Posterior cingulate gyrus (tissue), 11 donors: ENCODE measurements at regions not wholly inside any gene's neighbourhood (a gene's known extent, or its start where the extent isn't known, plus 50 kb on each side); places are given as distances from the start of the nearest gene placed in this dataset.
"Not testable (repeated sequence)": the region's sequence is repeated elsewhere in the genome, so short reads cannot be mapped to it uniquely, and the experiment has no call there.

Source experiments
- DNase-seq, 10 donors: peaks; one replicate each; pipeline versions ENCODE4 v3.0.0 to v3.0.0-alpha.2; 2020 to 2021; ENCODE audit warnings: mixed read lengths in 3 of 10
- intact Hi-C: fragments of 100-400 bp; cut with DNase I; formaldehyde crosslinking; loops from one replicate; pipeline ENCODE4 v1.15.1; 2023

DNA sequence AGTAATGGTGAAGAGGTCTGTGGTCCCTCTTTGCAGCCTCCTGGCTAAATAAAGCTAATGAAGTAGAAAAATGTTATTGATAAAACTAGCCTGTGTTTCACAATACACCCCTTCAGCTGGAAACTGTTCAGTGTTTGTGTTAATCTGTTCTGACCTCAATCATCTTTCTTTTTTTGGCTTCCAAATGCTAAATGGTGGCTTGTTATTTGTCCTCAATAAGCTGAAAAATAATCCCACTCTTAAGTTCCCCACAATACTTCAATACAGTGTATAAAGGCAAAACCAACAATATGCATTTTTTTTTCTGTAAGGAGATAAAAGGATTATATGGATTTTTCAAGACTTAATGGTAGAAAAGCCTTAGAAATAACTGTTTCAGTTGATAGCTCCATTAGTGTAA is 560.5 kb downstream of the TUSC1 start:
- no peak for DNase-seq
- intact Hi-C loops: no loop called here

DNA sequence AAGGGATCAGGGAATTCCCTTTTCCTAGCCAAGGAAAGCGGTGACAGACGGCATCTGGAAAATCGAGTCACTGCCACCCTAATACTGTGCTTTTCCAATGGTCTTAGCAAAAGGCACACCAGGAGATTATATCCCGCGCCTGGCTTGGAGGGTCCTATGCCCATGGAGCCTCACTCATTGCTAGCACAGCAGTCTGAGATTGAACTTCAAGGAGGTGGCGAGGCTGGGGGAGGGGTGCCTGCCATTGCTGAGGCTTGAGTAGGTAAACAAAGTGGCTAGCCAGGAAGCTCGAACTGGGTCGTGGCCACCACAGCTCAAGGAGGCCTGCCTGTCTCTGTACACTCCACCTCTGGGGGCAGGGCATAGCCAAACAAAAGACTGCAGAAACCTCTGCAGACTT is 556.5 kb upstream of the IZUMO3 start:
- DNase-seq: peak in 2 of 10 donors; percentile 47 to 53
- intact Hi-C loops: not testable (repeated sequence)

DNA sequence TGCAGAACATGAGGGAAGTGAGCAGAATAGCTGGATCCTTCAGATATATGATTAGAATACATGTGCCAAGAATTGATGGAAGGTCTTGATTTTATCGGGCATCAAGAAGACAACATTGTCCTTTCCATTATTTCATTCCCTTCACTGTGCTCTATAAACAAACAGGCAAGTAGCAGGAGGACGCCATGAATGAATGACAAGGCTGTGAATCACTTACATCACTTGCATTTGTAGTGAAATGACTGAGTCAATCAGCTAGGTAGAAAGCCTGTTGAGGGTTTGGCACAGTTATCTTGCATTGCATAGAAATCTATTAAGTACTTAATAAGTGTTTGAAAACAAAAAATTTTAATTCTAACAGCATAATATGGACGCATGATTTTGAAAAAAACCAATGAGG is 548.8 kb upstream of the IZUMO3 start:
- DNase-seq: no peak
- intact Hi-C loops: no loop called here

GRCh38 chr9:25078202-25078601 is 532.5 kb upstream of the IZUMO3 start:
- no peak for DNase-seq
- intact Hi-C loops: no loop called here

GRCh38 chr9:25048098-25048724 is 502.5 kb upstream of the IZUMO3 start:
- intact Hi-C loops: no loop called here
- DNase-seq: no peak

DNA sequence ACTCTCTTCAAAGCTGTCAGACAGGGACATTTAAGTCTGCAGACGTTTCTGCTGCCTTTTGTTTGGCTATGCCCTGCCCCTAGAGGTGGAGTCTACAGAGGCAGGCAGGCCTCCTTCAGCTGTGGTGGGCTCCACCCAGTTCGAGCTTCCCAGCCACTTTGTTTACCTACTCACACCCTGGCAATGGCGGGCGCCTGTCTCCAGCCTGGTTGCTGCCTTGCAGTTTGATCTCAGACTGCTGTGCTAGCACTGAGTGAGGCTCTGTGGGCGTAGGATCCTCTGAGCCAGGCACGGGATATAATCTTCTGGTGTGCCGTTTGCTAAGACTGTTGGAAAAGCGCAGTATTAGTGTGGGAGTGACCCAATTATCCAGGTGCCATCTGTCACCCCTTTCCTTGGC is 499.8 kb upstream of the IZUMO3 start:
- intact Hi-C loops: not testable (repeated sequence)
- peak in 1 of 10 donors; percentile 48 for DNase-seq

DNA sequence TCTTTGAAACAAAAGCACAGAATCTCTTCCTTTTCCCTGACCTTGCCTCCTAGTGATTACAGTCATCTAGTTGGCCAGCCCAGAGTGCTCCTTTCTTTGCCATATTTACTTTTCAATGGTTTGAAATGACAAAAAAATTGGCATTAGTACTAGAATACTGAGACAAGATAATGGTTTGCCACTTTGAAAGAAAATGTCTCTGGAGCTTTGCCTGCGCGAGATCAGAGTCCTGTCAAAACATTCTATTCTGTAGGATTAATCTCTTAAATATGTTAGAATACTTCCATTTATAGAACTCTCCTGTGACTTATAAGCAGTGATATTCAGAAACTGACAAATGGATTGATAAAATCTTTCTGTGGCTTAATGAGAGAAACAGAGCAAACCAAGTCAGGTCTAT is 484.0 kb upstream of the IZUMO3 start:
- DNase-seq: no peak
- intact Hi-C loops: no loop called here

DNA sequence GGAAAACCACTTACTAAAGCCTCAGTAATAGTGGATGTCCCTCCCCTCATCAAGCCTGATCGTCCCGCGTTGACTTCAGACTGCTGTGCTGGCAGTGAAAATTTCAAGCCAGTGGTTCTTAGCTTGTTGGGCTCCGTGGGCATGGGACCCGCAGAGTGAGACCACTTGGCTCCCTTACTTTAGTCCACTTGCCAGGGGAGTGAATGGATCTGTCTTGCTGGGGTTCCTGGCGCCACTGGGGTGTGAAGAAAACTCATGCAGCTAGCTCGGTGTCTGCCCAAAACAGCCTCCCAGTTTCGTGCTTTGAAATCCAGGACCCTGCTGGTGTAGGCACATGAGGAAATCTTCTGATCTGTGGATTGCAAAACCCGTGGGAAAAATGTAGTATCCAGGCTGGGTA is 480.0 kb upstream of the IZUMO3 start:
- intact Hi-C loops: no loop called here
- peak in 1 of 10 donors; percentile 62 for DNase-seq

DNA sequence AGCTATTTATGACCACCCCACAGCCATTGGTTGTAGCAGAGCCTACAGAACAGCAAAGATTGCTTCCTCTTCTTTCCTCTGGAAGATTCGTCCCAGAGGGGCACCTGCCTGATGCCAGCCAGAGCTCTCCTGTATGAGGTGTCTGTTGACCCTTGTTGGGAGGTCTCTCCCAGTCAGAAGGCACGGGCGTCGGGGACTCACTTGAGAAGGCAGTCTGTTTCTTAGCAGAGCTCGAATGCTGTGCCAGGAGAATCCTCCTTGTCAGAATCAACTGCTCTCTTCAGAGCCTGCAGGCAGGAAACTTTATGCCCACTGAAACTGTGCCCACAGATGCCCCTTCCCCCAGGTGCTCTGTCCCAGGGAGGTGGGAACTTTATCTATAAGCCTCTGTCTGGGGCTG is 479.5 kb upstream of the IZUMO3 start:
- peak in 2 of 10 donors; percentile 37 to 40 for DNase-seq
- intact Hi-C loops: no loop called here

- DNase-seq: no peak
- intact Hi-C loops: no loop called here
Measured at GRCh38 chr9:25017779-25018178, 472.1 kb upstream of the IZUMO3 start.

DNA sequence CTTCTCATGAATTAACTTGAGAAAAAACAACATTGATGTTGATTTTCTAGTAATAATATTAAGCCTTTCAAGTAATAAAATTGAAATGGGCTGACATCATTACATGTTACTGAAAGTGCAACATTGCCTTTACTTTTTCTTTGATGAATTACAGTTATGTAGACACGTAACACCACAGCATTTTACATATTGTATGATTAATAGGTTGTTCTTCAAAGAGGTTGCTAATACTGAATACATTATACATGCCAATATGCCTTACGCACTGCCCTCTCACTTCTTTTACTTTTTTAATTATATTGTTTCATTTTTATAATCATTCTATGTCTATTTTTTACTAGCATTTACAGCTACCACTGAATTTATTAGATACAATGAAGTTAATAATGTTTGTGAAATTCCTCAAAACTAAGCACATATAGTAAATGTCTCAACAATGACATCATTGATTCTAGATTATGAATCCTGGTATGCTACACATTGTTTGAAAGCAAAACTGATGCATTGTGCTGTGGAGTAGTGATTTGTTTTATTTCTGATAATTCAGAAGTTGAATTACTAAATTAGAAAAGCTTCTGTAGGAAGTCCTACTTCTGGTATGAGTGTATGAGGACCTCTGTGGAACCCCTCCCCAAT is 464.4 kb upstream of the IZUMO3 start:
- intact Hi-C loops: no loop called here

GRCh38 chr9:25003686-25004085 is 458.0 kb upstream of the IZUMO3 start:
- DNase-seq: peak in 1 of 10 donors; percentile 43
- intact Hi-C loops: no loop called here

More for the DNA sequence above, 464.4 kb upstream of the IZUMO3 start:
- DNase-seq: no peak

GRCh38 chr9:24986331-24986730 is 440.6 kb upstream of the IZUMO3 start:
- intact Hi-C loops: no loop called here

GRCh38 chr9:24970780-24971179 is 425.1 kb upstream of the IZUMO3 start:
- peak in 3 of 10 donors; percentile 50 to 63 (median 55) for DNase-seq
- intact Hi-C loops: not testable (repeated sequence)

More at GRCh38 chr9:24986331-24986730, 440.6 kb upstream of the IZUMO3 start:
- no peak for DNase-seq

DNA sequence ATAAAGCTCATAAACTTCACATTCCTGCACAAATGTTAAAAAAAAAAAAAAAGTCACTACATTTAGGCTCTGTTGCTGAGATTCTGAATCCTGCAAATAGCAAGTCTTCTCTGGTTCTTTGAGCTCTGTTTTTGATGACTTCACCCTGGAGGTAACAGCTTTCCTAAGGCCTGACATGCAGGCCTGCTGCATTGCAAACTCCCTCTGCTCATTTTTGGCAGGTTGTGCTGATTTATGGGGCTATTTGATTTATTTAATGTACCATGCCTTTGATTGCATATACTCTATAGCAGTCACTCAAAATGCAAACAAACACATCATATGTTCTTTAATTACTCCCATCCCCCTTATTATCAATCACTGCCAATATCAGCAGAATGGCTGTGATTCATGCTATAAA is 416.1 kb upstream of the IZUMO3 start:
- DNase-seq: no peak

GRCh38 chr9:24953070-24953469 is 407.4 kb upstream of the IZUMO3 start:
- intact Hi-C loops: no loop called here
- DNase-seq: no peak

More for the DNA sequence above, 416.1 kb upstream of the IZUMO3 start:
- intact Hi-C loops: no loop called here

DNA sequence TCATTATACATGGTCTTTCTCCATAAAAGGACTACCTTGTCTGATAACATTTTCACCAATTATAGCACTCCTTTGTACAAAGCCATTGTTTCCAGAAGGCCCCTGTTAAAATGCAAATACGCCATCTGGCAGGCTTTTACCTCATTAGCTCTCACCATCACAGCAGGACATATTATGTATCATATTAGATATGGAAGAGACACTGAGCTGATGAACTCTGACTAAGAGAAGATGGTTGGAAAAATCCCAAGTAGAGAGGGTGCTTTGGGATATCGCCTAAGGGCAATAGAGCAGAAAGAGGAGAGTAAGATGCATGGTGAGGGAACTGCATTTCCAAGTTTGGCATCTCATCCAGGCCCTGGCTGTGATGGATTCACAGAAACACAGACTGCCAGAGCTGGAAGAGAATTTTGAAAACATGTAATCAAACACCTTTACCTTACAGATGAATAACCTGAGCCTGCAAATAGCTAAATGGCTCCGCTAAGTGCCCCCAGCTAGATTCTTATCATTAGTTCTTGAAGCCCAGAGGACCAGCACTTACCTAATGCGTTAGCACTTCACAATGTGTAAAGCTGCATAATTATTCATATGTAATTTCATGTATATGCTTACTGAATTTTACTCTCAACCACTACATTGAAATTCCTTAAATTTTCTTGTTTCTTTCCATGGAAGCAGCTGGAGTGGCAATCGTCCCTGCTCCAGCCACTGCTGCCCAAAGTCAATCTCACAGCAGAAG is 393.6 kb upstream of the IZUMO3 start:
- intact Hi-C loops: no loop called here
- DNase-seq: no peak

DNA sequence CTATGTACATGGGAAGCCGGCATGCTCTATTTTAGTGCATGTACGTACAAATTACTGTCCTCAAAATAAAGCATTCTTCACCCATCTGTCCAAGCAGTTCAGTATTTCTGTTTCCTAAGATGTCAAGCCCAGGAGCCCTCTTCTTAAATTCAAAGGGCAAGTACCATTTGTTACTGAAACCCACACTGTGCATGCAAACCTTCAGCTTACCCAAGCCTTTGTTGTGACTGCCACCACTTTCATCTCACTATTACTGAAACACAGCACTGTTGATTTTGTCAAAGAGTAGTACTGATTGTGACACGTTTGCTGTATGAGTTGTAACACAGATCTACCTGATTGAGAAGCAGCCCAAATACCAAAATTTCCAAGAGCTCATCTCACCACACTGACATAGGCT is 390.4 kb upstream of the IZUMO3 start:
- intact Hi-C loops: no loop called here
- DNase-seq: no peak

GRCh38 chr9:24932785-24933184 is 387.1 kb upstream of the IZUMO3 start:
- no peak for DNase-seq
- intact Hi-C loops: no loop called here

GRCh38 chr9:24931894-24932293 is 386.2 kb upstream of the IZUMO3 start:
- no peak for DNase-seq
- intact Hi-C loops: no loop called here

DNA sequence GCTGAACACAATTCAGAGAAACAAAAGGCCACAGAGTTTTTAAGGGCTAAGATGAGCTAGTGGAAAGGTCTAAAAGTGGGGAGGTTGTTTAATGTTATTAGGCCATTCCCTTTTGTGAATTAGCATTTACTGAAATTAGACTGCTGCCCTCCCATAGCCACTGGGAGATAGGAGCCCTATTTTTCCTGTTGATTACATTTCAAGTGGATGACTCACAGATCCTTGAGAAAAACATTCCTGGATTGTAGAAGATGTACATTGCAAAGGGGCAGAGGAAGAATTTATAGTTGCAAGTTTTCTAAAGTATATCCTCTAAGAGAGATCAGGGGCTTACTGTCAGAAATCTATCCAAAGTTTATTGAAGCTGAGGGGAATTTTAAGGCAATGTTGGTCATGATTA is 367.1 kb upstream of the IZUMO3 start:
- no peak for DNase-seq
- intact Hi-C loops: no loop called here

GRCh38 chr9:24901319-24901718 is 355.6 kb upstream of the IZUMO3 start:
- no peak for DNase-seq
- intact Hi-C loops: no loop called here
